GM08714 (cell line): ENCODE measurements at regions not wholly inside any gene's neighbourhood (a gene's known extent, or its start where the extent isn't known, plus 50 kb on each side); places are given as distances from the start of the nearest gene placed in this dataset.

Experiments used
- H3K4me3 ChIP-seq: fragments of 200-500 bp; sonication (Bioruptor generic); 2 replicates; pipeline ENCODE4 v1.5.1; 2014; ENCODE audit warnings: mild to moderate bottlenecking, low read length, inconsistent platforms
- ZNF274 ChIP-seq: IDR thresholded peaks from 2 replicates; pipeline ENCODE4 v1.6.1; 2012; ENCODE audit warnings: mild to moderate bottlenecking, low read depth, low read length

DNA sequence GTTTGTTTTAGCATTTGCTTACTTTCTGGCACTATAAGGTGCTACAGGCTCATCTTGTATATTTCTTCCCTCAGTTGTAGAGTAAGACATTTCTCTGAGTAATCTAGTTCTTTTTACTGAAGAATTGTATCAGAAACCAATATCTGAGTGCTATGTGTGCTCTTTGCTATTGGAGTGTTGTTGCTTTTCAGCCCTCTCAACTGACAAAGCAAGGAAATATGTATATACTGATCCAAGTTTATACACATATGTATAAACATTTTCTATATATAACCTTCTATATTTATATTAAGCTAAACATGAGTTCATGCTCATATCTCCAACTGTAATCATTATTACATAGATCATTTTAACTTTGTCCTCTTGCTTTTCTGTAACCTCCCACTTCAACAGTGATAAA, 405.7 kb downstream of the RFPL4B start:
- no peak for TF ChIP-seq ZNF274
- no peak overlapping the region for H3K4me3 ChIP-seq

- H3K4me3 ChIP-seq, result no peak overlapping the region
These were observed 413.7 kb downstream of the RFPL4B start for GRCh38 chr6:112760831-112761230.

DNA sequence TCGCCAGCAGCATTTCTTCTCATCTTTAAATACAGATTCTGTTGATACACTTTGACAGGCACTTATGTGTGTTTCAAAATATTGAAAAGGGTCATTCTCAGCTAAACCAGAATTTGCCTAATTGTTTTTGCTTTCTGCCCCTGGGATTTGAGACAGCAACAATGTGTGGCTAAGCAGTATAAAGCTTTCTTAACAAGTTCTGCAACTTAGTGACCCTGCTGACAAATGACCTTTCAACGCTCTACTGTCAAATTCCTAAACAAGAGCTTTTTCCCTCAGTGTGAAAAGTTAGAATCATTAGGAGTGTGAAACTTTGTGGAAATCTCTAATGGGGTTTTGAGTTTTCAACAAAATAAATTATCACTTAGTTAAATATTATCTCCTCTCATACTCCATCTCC, 414.6 kb downstream of the RFPL4B start:
- no peak overlapping the region for H3K4me3 ChIP-seq
- TF ChIP-seq ZNF274, result no peak

More at GRCh38 chr6:112760831-112761230, 413.7 kb downstream of the RFPL4B start:
- no peak for TF ChIP-seq ZNF274

GRCh38 chr6:112764377-112764776, 417.2 kb downstream of the RFPL4B start:
- no peak overlapping the region for H3K4me3 ChIP-seq
- no peak for TF ChIP-seq ZNF274

DNA sequence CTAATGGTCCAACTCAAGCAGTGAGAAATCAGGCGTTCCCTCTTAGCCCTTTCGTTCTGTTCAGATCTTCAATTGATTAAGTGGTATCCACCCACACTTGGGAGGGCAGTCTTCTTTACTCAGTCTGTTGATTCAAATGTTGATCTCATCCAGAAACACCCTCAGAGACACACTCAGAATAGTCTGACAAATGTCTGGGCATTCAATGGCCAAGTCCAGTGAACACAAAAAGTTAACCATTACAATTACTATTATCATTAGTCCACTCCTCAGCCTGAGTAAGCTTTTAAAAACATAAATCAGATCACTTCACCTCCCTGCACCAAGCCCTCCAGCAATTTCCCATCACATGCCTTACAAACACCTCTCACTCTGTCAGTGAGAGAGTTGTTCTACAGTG, 423.2 kb downstream of the RFPL4B start:
- no peak overlapping the region for H3K4me3 ChIP-seq
- no peak for TF ChIP-seq ZNF274

GRCh38 chr6:112773187-112773586, 426.1 kb downstream of the RFPL4B start:
- H3K4me3 ChIP-seq, result no peak overlapping the region
- TF ChIP-seq ZNF274, result no peak

DNA sequence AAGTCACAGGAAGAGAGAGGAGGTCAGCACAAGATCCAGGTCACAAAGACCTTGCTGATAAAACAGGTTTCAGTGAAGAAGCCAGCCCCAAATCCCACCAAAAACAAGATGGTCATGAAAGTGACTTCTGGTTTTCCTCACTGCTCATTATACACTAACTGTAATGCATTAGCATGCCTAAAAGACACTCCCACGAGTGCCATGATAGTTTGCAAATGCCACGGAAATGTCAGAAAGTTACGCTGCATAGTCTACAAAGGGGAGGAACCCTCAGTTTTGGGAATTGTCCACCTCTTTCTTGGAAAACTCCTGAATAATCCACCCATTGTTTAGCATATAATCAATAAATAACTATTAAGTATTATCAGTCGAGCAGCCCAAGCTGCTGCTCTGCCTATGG, 427.2 kb downstream of the RFPL4B start:
- no peak for TF ChIP-seq ZNF274
- no peak overlapping the region for H3K4me3 ChIP-seq

DNA sequence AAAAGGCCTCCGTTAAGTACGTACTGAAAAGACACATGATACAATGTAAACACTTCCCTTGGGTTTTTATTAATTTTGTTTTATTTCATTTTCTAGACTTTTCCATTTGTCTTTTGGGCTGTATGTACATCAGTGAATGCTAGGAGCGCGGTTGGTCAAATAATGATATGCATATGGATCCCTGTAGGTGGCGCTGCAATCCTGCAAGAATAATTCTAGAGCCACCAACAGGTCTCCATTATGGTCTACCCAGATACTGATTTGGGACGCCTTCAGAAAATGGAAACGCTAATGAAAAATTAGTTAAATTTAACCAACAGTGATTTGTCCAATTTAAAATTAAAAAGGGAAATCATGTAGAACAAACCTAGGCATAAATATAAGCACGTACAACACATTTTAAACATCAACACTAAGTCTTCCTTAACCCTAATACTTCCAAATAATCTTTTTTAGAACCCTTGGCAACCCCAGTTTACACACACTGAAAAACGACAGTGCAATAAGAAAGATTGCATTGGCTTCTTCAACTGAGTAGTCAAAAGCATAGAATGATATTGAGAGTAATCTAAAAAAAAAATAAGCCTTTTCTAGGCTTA, 433.5 kb downstream of the RFPL4B start:
- H3K4me3 ChIP-seq, result no peak overlapping the region
- TF ChIP-seq ZNF274, result no peak

- no peak for TF ChIP-seq ZNF274
- no peak overlapping the region for H3K4me3 ChIP-seq
These were observed 434.1 kb downstream of the RFPL4B start for GRCh38 chr6:112781241-112781640.

DNA sequence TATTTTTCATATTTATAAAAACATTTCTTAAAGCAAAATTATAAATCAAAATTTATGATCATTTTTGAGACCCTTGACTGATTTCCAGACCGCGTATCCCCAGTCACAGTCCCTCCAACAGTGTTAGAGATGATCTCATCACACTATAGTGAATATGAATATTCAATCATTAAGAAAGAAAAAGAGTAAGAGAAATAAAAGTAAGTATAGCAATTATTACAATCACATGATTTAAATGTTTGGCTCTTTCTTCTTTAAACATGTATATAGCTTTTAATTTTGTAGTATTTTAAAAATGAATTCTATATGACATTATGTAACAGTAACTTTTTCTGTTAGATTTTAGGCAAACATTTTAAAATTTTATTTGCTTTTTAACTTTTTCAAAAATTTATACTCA, 438.3 kb downstream of the RFPL4B start:
- no peak for TF ChIP-seq ZNF274
- H3K4me3 ChIP-seq, result no peak overlapping the region

- no peak overlapping the region for H3K4me3 ChIP-seq
- TF ChIP-seq ZNF274, result no peak
These were observed 439.7 kb downstream of the RFPL4B start for GRCh38 chr6:112786801-112787200.

DNA sequence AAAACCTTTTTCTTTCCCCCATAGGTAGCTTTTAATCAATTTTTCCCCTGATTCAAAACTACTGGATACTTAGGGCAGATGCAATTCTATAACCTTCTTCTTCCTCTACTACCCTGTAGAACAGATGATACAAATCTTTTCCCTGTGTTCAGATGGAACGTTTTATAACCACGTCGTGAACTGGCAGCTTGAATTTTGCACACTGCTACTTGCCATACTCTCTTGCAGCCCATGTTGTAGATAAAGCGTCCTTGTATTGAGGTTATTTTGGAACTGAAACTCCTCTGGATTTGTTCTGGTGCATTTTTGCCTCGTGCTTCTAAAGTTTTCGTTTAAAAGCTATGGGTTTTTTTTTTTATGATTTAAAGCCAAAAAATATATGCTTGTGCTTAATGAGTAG, 440.2 kb downstream of the RFPL4B start:
- H3K4me3 ChIP-seq, result no peak overlapping the region
- no peak for TF ChIP-seq ZNF274

DNA sequence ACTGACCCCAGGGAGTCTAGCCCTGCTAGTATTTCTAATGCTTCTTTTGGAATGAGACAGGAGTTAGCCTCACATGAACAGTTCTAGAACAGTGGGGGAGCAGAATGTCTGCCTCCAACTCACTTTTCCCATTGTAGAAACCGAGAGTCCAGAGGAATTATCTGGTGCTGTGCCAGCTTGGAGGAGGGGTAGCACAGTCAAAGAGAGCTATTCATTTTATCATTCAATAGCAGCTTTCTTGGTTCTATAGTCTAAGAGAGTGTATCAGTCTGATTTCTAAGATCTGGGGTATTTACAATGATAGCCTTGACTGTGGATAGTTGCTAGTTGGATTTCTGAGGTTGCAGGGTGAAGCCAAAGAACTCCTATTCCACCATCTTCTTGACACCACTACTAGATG, 448.2 kb downstream of the RFPL4B start:
- no peak overlapping the region for H3K4me3 ChIP-seq
- no peak for TF ChIP-seq ZNF274

GRCh38 chr6:112796712-112797111, 449.6 kb downstream of the RFPL4B start:
- TF ChIP-seq ZNF274, result no peak
- H3K4me3 ChIP-seq, result no peak overlapping the region

DNA sequence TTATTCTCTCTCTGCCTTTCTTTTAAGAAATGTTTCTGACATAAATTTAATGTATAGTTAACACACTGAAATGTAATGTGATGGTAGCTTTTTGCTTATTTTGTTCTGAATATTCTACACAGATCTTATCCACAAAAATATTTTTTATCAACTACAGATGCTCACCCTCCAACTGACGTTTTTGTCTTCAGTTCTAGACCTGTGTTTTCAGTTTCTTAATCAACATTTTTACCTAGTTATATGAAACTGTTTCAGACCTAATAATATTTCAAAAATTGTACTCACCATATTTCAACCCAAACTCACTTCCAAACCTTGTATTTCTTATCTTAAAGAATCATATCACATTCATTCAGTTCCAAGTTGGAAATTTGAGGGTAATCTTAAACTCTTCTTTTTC, 452.8 kb downstream of the RFPL4B start:
- H3K4me3 ChIP-seq, result no peak overlapping the region
- TF ChIP-seq ZNF274, result no peak

- no peak overlapping the region for H3K4me3 ChIP-seq
- TF ChIP-seq ZNF274, result no peak
These were observed 453.3 kb downstream of the RFPL4B start for GRCh38 chr6:112800439-112800838.
